Body of pancreas (tissue), 4 donors: ENCODE measurements at regions not wholly inside any gene's neighbourhood (a gene's known extent, or its start where the extent isn't known, plus 50 kb on each side); places are given as distances from the start of the nearest gene placed in this dataset.
A peak's percentile ranks its signal among the peaks of the same experiment; 100 is the strongest.

Experiments
- ATAC-seq: fragments of 150-250 bp; one replicate; pipeline ENCODE4 v1.9.1; 2016
- DNase-seq, 4 donors: peaks; one replicate each; pipeline ENCODE4 v3.0.0-alpha.2; 2019
- H3K27ac ChIP-seq, 4 donors: fragments of 200-600 bp; sonication (generic); 1 replicate in 3 of 4; 2 replicates in 1 of 4; pipeline versions ENCODE4 v1.5.1 to v1.6.1; 2016 to 2019; ENCODE audit warnings: mild to moderate bottlenecking in 1 of 4, mixed read lengths in 1 of 4, moderate library complexity in 1 of 4
- H3K27me3 ChIP-seq, 2 donors: fragments of 200-600 bp; sonication (generic); one replicate each; pipeline ENCODE4 v1.6.0; 2016; ENCODE audit warnings: mild to moderate bottlenecking in 1 of 2
- H3K36me3 ChIP-seq, 2 donors: fragments of 200-600 bp; sonication (generic); replicated peaks in 1 of 2; 2 replicates each; pipeline ENCODE4 v1.5.1; 2016; ENCODE audit warnings: low read depth in 2 of 2; ENCODE audit not compliant: insufficient read depth in 1 of 2
- H3K4me1 ChIP-seq: fragments of 200-600 bp; sonication (generic); one replicate; pipeline ENCODE4 v1.6.0; 2016
- H3K4me3 ChIP-seq, 2 donors: fragments of 200-600 bp; sonication (generic); 1 replicate in 1 of 2; 2 replicates in 1 of 2; pipeline ENCODE4 v1.5.1; 2016 to 2019
- H3K9me3 ChIP-seq, 3 donors: fragments of 200-600 bp; sonication (generic); 1 replicate in 2 of 3; 2 replicates in 1 of 3; pipeline ENCODE4 v1.5.1; 2016
- CTCF ChIP-seq, 7 experiments: fragments of 450-650 bp in 4 of 7; fragments of 200-600 bp in 3 of 7; sonication (generic) in 3 of 7; IDR thresholded peaks; one replicate each; pipeline ENCODE4 v1.5.1; 2016 to 2019; ENCODE audit warnings: antibody characterized with exemption in 7 of 7
- POLR2A ChIP-seq, 3 donors: fragments of 450-650 bp; IDR thresholded peaks; one replicate each; pipeline ENCODE4 v1.6.1; 2016; ENCODE audit warnings: antibody characterized with exemption in 3 of 3, mild to moderate bottlenecking in 2 of 3
- WGBS, 2 donors: methylation state at CpG; one replicate each; pipeline ENCODE4 v1.1.5; 2017; 5-methylcytosine and 5-hydroxymethylcytosine counted together
- intact Hi-C: fragments of 100-400 bp; cut with DNase I; formaldehyde crosslinking; loops from one replicate; pipeline ENCODE4 v1.15.1; 2023

- no peaks in the 10 kb centered on the region for H3K27me3 ChIP-seq
- DNase-seq, result no peak
- no peak for TF ChIP-seq CTCF (IDR thresholded peaks at IDR 0.05)
- TF ChIP-seq POLR2A (IDR thresholded peaks at IDR 0.05), result no peak
- intact Hi-C loops, result no loop called here
- ATAC-seq, result no peak
- H3K27ac ChIP-seq, result no peak overlapping the region
- H3K4me3 ChIP-seq, result no peak overlapping the region
- no peaks in the 10 kb centered on the region for H3K9me3 ChIP-seq
- no peaks in the 10 kb centered on the region for H3K4me1 ChIP-seq
- H3K36me3 ChIP-seq, result no peaks in the 10 kb centered on the region
Observed at GRCh38 chr5:86878250-86878649, 260.5 kb downstream of the COX7C start.

GRCh38 chr5:86879086-86879485, 261.3 kb downstream of the COX7C start:
- Histone ChIP-seq H3K4me1 (no peaks in the 10 kb centered on the region), H3K36me3 (no peaks in the 10 kb centered on the region), H3K4me3 (no peak overlapping the region), H3K9me3 (no peaks in the 10 kb centered on the region), H3K27ac (no peak overlapping the region), H3K27me3 (no peaks in the 10 kb centered on the region)
- no peak for ATAC-seq
- intact Hi-C loops, result no loop called here
- TF ChIP-seq CTCF (IDR thresholded peaks at IDR 0.05) (no peak), POLR2A (IDR thresholded peaks at IDR 0.05) (no peak)
- DNase-seq, result no peak

- H3K27ac ChIP-seq, result no peak overlapping the region
- WGBS, 2 donors, result 36 to 41% methylated on average over 4 of the region's 4 CpGs
- no peak for TF ChIP-seq POLR2A (IDR thresholded peaks at IDR 0.05)
- no peak for TF ChIP-seq CTCF (IDR thresholded peaks at IDR 0.05)
- no peaks in the 10 kb centered on the region for H3K9me3 ChIP-seq
- H3K36me3 ChIP-seq, result no peaks in the 10 kb centered on the region
- no peaks in the 10 kb centered on the region for H3K4me1 ChIP-seq
- ATAC-seq, result no peak
- H3K4me3 ChIP-seq, result no peak overlapping the region
- H3K27me3 ChIP-seq, result no peaks in the 10 kb centered on the region
- DNase-seq, result no peak
- intact Hi-C loops, result no loop called here
Observed at GRCh38 chr5:86880344-86880743, 262.6 kb downstream of the COX7C start.

- Histone ChIP-seq H3K27ac (no peak overlapping the region), H3K36me3 (no peaks in the 10 kb centered on the region), H3K9me3 (no peaks in the 10 kb centered on the region), H3K27me3 (no peaks in the 10 kb centered on the region), H3K4me1 (no peaks in the 10 kb centered on the region), H3K4me3 (no peak overlapping the region)
- TF ChIP-seq POLR2A (IDR thresholded peaks at IDR 0.05) (no peak), CTCF (IDR thresholded peaks at IDR 0.05) (peak in 6 of 7 experiments; percentile 30 to 68 (median 53))
- DNase-seq (peak; percentile 20 to 56 (median 22)), ATAC-seq (peak; percentile 75)
- intact Hi-C loops, result no loop called here
- 43 to 62% methylated on average over 3 of the region's 3 CpGs for WGBS, 2 donors
Observed at GRCh38 chr5:86880785-86881492, 263.2 kb downstream of the COX7C start.

- intact Hi-C loops, result no loop called here
- no peak overlapping the region for H3K27ac ChIP-seq
- ATAC-seq, result no peak
- WGBS, 2 donors, result 80 to 86% methylated on average over 1 of the region's 1 CpG
- no peak for DNase-seq
- H3K36me3 ChIP-seq, result no peaks in the 10 kb centered on the region
- no peak overlapping the region for H3K4me3 ChIP-seq
- no peak for TF ChIP-seq POLR2A (IDR thresholded peaks at IDR 0.05)
- no peak for TF ChIP-seq CTCF (IDR thresholded peaks at IDR 0.05)
- H3K4me1 ChIP-seq, result no peaks in the 10 kb centered on the region
- no peaks in the 10 kb centered on the region for H3K9me3 ChIP-seq
- no peaks in the 10 kb centered on the region for H3K27me3 ChIP-seq
Observed at GRCh38 chr5:86881493-86882090, 263.9 kb downstream of the COX7C start.
